ENCODE measurements at regions not wholly inside any gene's neighbourhood (a gene's known extent, or its start where the extent isn't known, plus 50 kb on each side); places are given as distances from the start of the nearest gene placed in this dataset.

GRCh38 chr9:81480828-81481604 is 208.3 kb downstream of the TLE1 start:
- H3K27ac ChIP-seq (ENCODE audit: low read depth, low read length) = no peak overlapping the region
- no peaks in the 10 kb centered on the region for H3K27me3 ChIP-seq (ENCODE audit: control insufficient read depth, insufficient read depth, low read length)
- no peaks in the 10 kb centered on the region for H3K36me3 ChIP-seq (ENCODE audit: control insufficient read depth, insufficient read depth, low read length)
- no peak overlapping the region for H3K4me3 ChIP-seq (ENCODE audit: low read depth, low read length)
- no peaks in the 10 kb centered on the region for H3K9me3 ChIP-seq (ENCODE audit: control insufficient read depth, insufficient read depth, low read depth, low read length)
- no peak overlapping the region for H3K9ac ChIP-seq (ENCODE audit: low read length)
- no peaks in the 10 kb centered on the region for H3K4me1 ChIP-seq (ENCODE audit: control insufficient read depth, insufficient read depth, low read length)

GRCh38 chr9:81479573-81479972 is 209.8 kb downstream of the TLE1 start:
- Histone ChIP-seq H3K9ac (ENCODE audit: low read length) (no peak overlapping the region), H3K4me1 (ENCODE audit: control insufficient read depth, insufficient read depth, low read length) (no peaks in the 10 kb centered on the region), H3K36me3 (ENCODE audit: control insufficient read depth, insufficient read depth, low read length) (no peaks in the 10 kb centered on the region), H3K27me3 (ENCODE audit: control insufficient read depth, insufficient read depth, low read length) (no peaks in the 10 kb centered on the region), H3K9me3 (ENCODE audit: control insufficient read depth, insufficient read depth, low read depth, low read length) (no peaks in the 10 kb centered on the region), H3K4me3 (ENCODE audit: low read depth, low read length) (no peak overlapping the region), H3K27ac (ENCODE audit: low read depth, low read length) (no peak overlapping the region)

GRCh38 chr9:81477669-81478068 is 211.7 kb downstream of the TLE1 start:
- H3K36me3 ChIP-seq (ENCODE audit: control insufficient read depth, insufficient read depth, low read length) = no peaks in the 10 kb centered on the region
- no peaks in the 10 kb centered on the region for H3K9me3 ChIP-seq (ENCODE audit: control insufficient read depth, insufficient read depth, low read depth, low read length)
- H3K27ac ChIP-seq (ENCODE audit: low read depth, low read length) = no peak overlapping the region
- no peak overlapping the region for H3K4me3 ChIP-seq (ENCODE audit: low read depth, low read length)
- H3K9ac ChIP-seq (ENCODE audit: low read length) = no peak overlapping the region
- H3K27me3 ChIP-seq (ENCODE audit: control insufficient read depth, insufficient read depth, low read length) = no peaks in the 10 kb centered on the region
- H3K4me1 ChIP-seq (ENCODE audit: control insufficient read depth, insufficient read depth, low read length) = no peaks in the 10 kb centered on the region

- no peaks in the 10 kb centered on the region for H3K9me3 ChIP-seq (ENCODE audit: control insufficient read depth, insufficient read depth, low read depth, low read length)
- H3K27me3 ChIP-seq (ENCODE audit: control insufficient read depth, insufficient read depth, low read length) = no peaks in the 10 kb centered on the region
- H3K9ac ChIP-seq (ENCODE audit: low read length) = no peak overlapping the region
- no peak overlapping the region for H3K4me3 ChIP-seq (ENCODE audit: low read depth, low read length)
- H3K36me3 ChIP-seq (ENCODE audit: control insufficient read depth, insufficient read depth, low read length) = no peaks in the 10 kb centered on the region
- H3K4me1 ChIP-seq (ENCODE audit: control insufficient read depth, insufficient read depth, low read length) = no peaks in the 10 kb centered on the region
- no peak overlapping the region for H3K27ac ChIP-seq (ENCODE audit: low read depth, low read length)
These were observed 212.4 kb downstream of the TLE1 start for GRCh38 chr9:81476813-81477490.

GRCh38 chr9:81474792-81475191 is 214.6 kb downstream of the TLE1 start:
- no peak overlapping the region for H3K9ac ChIP-seq (ENCODE audit: low read length)
- no peaks in the 10 kb centered on the region for H3K4me1 ChIP-seq (ENCODE audit: control insufficient read depth, insufficient read depth, low read length)
- H3K27ac ChIP-seq (ENCODE audit: low read depth, low read length) = no peak overlapping the region
- H3K9me3 ChIP-seq (ENCODE audit: control insufficient read depth, insufficient read depth, low read depth, low read length) = no peaks in the 10 kb centered on the region
- no peak overlapping the region for H3K4me3 ChIP-seq (ENCODE audit: low read depth, low read length)
- H3K36me3 ChIP-seq (ENCODE audit: control insufficient read depth, insufficient read depth, low read length) = no peaks in the 10 kb centered on the region
- H3K27me3 ChIP-seq (ENCODE audit: control insufficient read depth, insufficient read depth, low read length) = no peaks in the 10 kb centered on the region

GRCh38 chr9:81474125-81474524 is 215.2 kb downstream of the TLE1 start:
- no peaks in the 10 kb centered on the region for H3K9me3 ChIP-seq (ENCODE audit: control insufficient read depth, insufficient read depth, low read depth, low read length)
- no peaks in the 10 kb centered on the region for H3K4me1 ChIP-seq (ENCODE audit: control insufficient read depth, insufficient read depth, low read length)
- H3K36me3 ChIP-seq (ENCODE audit: control insufficient read depth, insufficient read depth, low read length) = no peaks in the 10 kb centered on the region
- no peak overlapping the region for H3K9ac ChIP-seq (ENCODE audit: low read length)
- no peaks in the 10 kb centered on the region for H3K27me3 ChIP-seq (ENCODE audit: control insufficient read depth, insufficient read depth, low read length)
- no peak overlapping the region for H3K27ac ChIP-seq (ENCODE audit: low read depth, low read length)
- H3K4me3 ChIP-seq (ENCODE audit: low read depth, low read length) = no peak overlapping the region

GRCh38 chr9:81473708-81474107 is 215.6 kb downstream of the TLE1 start:
- H3K27ac ChIP-seq (ENCODE audit: low read depth, low read length) = no peak overlapping the region
- H3K9me3 ChIP-seq (ENCODE audit: control insufficient read depth, insufficient read depth, low read depth, low read length) = no peaks in the 10 kb centered on the region
- H3K27me3 ChIP-seq (ENCODE audit: control insufficient read depth, insufficient read depth, low read length) = no peaks in the 10 kb centered on the region
- H3K36me3 ChIP-seq (ENCODE audit: control insufficient read depth, insufficient read depth, low read length) = no peaks in the 10 kb centered on the region
- H3K9ac ChIP-seq (ENCODE audit: low read length) = no peak overlapping the region
- H3K4me3 ChIP-seq (ENCODE audit: low read depth, low read length) = no peak overlapping the region
- no peaks in the 10 kb centered on the region for H3K4me1 ChIP-seq (ENCODE audit: control insufficient read depth, insufficient read depth, low read length)

GRCh38 chr9:81473206-81473605 is 216.1 kb downstream of the TLE1 start:
- Histone ChIP-seq H3K4me1 (ENCODE audit: control insufficient read depth, insufficient read depth, low read length) (no peaks in the 10 kb centered on the region), H3K27me3 (ENCODE audit: control insufficient read depth, insufficient read depth, low read length) (no peaks in the 10 kb centered on the region), H3K9ac (ENCODE audit: low read length) (no peak overlapping the region), H3K9me3 (ENCODE audit: control insufficient read depth, insufficient read depth, low read depth, low read length) (no peaks in the 10 kb centered on the region), H3K27ac (ENCODE audit: low read depth, low read length) (no peak overlapping the region), H3K36me3 (ENCODE audit: control insufficient read depth, insufficient read depth, low read length) (no peaks in the 10 kb centered on the region), H3K4me3 (ENCODE audit: low read depth, low read length) (no peak overlapping the region)

- Histone ChIP-seq H3K4me1 (ENCODE audit: control insufficient read depth, insufficient read depth, low read length) (no peaks in the 10 kb centered on the region), H3K9ac (ENCODE audit: low read length) (no peak overlapping the region), H3K27me3 (ENCODE audit: control insufficient read depth, insufficient read depth, low read length) (no peaks in the 10 kb centered on the region), H3K27ac (ENCODE audit: low read depth, low read length) (no peak overlapping the region), H3K4me3 (ENCODE audit: low read depth, low read length) (no peak overlapping the region), H3K36me3 (ENCODE audit: control insufficient read depth, insufficient read depth, low read length) (no peaks in the 10 kb centered on the region), H3K9me3 (ENCODE audit: control insufficient read depth, insufficient read depth, low read depth, low read length) (no peaks in the 10 kb centered on the region)
These were observed 216.6 kb downstream of the TLE1 start for GRCh38 chr9:81472701-81473100.

GRCh38 chr9:81470864-81471263 is 218.5 kb downstream of the TLE1 start:
- Histone ChIP-seq H3K27me3 (ENCODE audit: control insufficient read depth, insufficient read depth, low read length) (no peaks in the 10 kb centered on the region), H3K9ac (ENCODE audit: low read length) (no peak overlapping the region), H3K27ac (ENCODE audit: low read depth, low read length) (no peak overlapping the region), H3K9me3 (ENCODE audit: control insufficient read depth, insufficient read depth, low read depth, low read length) (no peaks in the 10 kb centered on the region), H3K36me3 (ENCODE audit: control insufficient read depth, insufficient read depth, low read length) (no peaks in the 10 kb centered on the region), H3K4me1 (ENCODE audit: control insufficient read depth, insufficient read depth, low read length) (no peaks in the 10 kb centered on the region), H3K4me3 (ENCODE audit: low read depth, low read length) (no peak overlapping the region)

GRCh38 chr9:81468084-81468595 is 221.2 kb downstream of the TLE1 start:
- no peak overlapping the region for H3K9ac ChIP-seq (ENCODE audit: low read length)
- no peaks in the 10 kb centered on the region for H3K9me3 ChIP-seq (ENCODE audit: control insufficient read depth, insufficient read depth, low read depth, low read length)
- no peaks in the 10 kb centered on the region for H3K27me3 ChIP-seq (ENCODE audit: control insufficient read depth, insufficient read depth, low read length)
- no peak overlapping the region for H3K27ac ChIP-seq (ENCODE audit: low read depth, low read length)
- H3K4me3 ChIP-seq (ENCODE audit: low read depth, low read length) = no peak overlapping the region
- no peaks in the 10 kb centered on the region for H3K4me1 ChIP-seq (ENCODE audit: control insufficient read depth, insufficient read depth, low read length)
- H3K36me3 ChIP-seq (ENCODE audit: control insufficient read depth, insufficient read depth, low read length) = no peaks in the 10 kb centered on the region
